ENCODE measurements at regions not wholly inside any gene's neighbourhood (a gene's known extent, or its start where the extent isn't known, plus 50 kb on each side); places are given as distances from the start of the nearest gene placed in this dataset.

DNA sequence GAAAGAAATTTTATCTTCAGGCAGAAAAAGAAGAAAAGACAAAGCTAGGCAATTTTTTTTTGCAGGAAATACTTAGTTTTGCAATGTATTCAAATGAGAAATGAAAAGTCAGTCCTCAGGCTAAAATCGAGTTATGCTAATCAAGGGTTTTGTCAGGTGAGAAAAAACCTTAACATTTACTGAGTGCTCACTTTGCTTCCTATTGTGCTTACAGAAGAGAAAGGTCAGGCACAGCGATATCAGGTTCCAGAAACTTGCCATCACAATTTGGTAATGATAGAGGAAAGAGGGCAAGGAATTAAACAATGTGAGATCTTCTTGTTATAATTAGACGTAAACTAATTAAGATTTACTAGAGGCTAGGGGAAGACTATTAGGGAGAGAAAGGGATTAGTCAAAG lies 431.7 kb upstream of the CTNND2 start (continued):
- TF ChIP-seq FOSL1 (IDR thresholded peaks at IDR 0.05; ENCODE audit: insufficient read depth, low read depth, low read length) = no peak

Data from H1 (cell line).